Tibial nerve (tissue), 4 donors: ENCODE measurements at regions not wholly inside any gene's neighbourhood (a gene's known extent, or its start where the extent isn't known, plus 50 kb on each side); places are given as distances from the start of the nearest gene placed in this dataset.

Experiments
- CTCF ChIP-seq, 5 experiments: fragments of 200-600 bp in 3 of 5; fragments of 450-650 bp in 2 of 5; sonication (generic) in 3 of 5; IDR thresholded peaks; one replicate each; pipeline ENCODE4 v1.5.1; 2016 to 2019; ENCODE audit warnings: antibody characterized with exemption in 5 of 5, mild to moderate bottlenecking in 3 of 5, moderate library complexity in 2 of 5
- EP300 ChIP-seq, 2 donors: sonication (generic); formaldehyde crosslinking; IDR thresholded peaks; one replicate each; pipeline ENCODE4 v1.6.1; 2017; ENCODE audit warnings: antibody characterized with exemption in 2 of 2, mild to moderate bottlenecking in 1 of 2

- TF ChIP-seq CTCF (IDR thresholded peaks at IDR 0.05): no peak
- TF ChIP-seq EP300 (IDR thresholded peaks at IDR 0.05): no peak
Observed at GRCh38 chr2:138414014-138414413, 87.6 kb upstream of the SPOPL start.
